SK-N-SH (cell line): ENCODE measurements at regions not wholly inside any gene's neighbourhood (a gene's known extent, or its start where the extent isn't known, plus 50 kb on each side); places are given as distances from the start of the nearest gene placed in this dataset.

Source experiments
- CTCF ChIA-PET: fragments of 300-600, 350-600 bp; formaldehyde crosslinking; extraction: SDS; loops from one replicate; lab custom pipeline; 2021; lab: Yijun Ruan, JAX
- POLR2A ChIA-PET: fragments of 350-600 bp; sonication (Branson Sonifier 250); formaldehyde crosslinking; extraction: SDS; loops from one replicate; lab custom pipeline; 2020; ENCODE audit warnings: antibody characterized with exemption, inconsistent platforms; lab: Yijun Ruan, JAX
- DNase-seq: peaks from one replicate; pipeline ENCODE4 v3.0.0; 2012
- H2AFZ ChIP-seq: fragments of 200-600 bp; sonication (generic); 2 replicates; pipeline ENCODE4 v1.8.1; 2016; ENCODE audit warnings: antibody characterized with exemption, mild to moderate bottlenecking, low read depth
- H3F3A ChIP-seq: fragments of 200-600 bp; sonication (generic); replicated peaks from 2 replicates; pipeline ENCODE3; 2016; ENCODE audit warnings: antibody characterized with exemption, mild to moderate bottlenecking; ENCODE audit not compliant: insufficient read depth
- H3K27ac ChIP-seq, 2 experiments: fragments of 200-500 bp in 1 of 2; fragments of 200-600 bp in 1 of 2; sonication (Bioruptor generic) in 1 of 2; sonication (generic), shearing (Covaris generic) in 1 of 2; 2 replicates each; pipeline versions ENCODE4 v1.5.1 to v1.6.1; 2014 to 2016; ENCODE audit warnings: low read depth in 2 of 2, inconsistent platforms in 1 of 2, low read length in 1 of 2, mild to moderate bottlenecking in 1 of 2, mixed read lengths in 1 of 2
- H3K27me3 ChIP-seq: fragments of 200-600 bp; sonication (generic), shearing (Covaris generic); 2 replicates; pipeline ENCODE4 v1.6.1; 2016; ENCODE audit warnings: mixed run types; ENCODE audit not compliant: insufficient read depth
- H3K36me3 ChIP-seq, 2 experiments: fragments of 200-500 bp in 1 of 2; fragments of 200-600 bp in 1 of 2; sonication (Bioruptor generic) in 1 of 2; sonication (generic) in 1 of 2; replicated peaks in 1 of 2; 2 replicates each; pipeline versions ENCODE3 to v1.5.1; 2014 to 2016; ENCODE audit warnings: low read length in 1 of 2, mild to moderate bottlenecking in 1 of 2; ENCODE audit not compliant: insufficient read depth in 2 of 2, control insufficient read depth in 1 of 2
- H3K4me1 ChIP-seq, 2 experiments: fragments of 200-500 bp in 1 of 2; fragments of 200-600 bp in 1 of 2; sonication (Bioruptor generic) in 1 of 2; sonication (generic), shearing (Covaris generic) in 1 of 2; 2 replicates each; pipeline versions ENCODE4 v1.5.1 to v1.6.1; 2014 to 2016; ENCODE audit warnings: low read depth in 1 of 2, low read length in 1 of 2, mixed run types in 1 of 2; ENCODE audit not compliant: insufficient read depth in 2 of 2, control insufficient read depth in 1 of 2
- H3K4me2 ChIP-seq: fragments of 200-600 bp; sonication (generic), shearing (Covaris generic); 2 replicates; pipeline ENCODE4 v1.6.1; 2017; ENCODE audit warnings: mixed run types
- H3K4me3 ChIP-seq, 2 experiments: fragments of 200-500 bp in 1 of 2; fragments of 200-600 bp in 1 of 2; sonication (Bioruptor generic) in 1 of 2; sonication (generic), shearing (Covaris generic) in 1 of 2; 2 replicates each; pipeline versions ENCODE4 v1.5.1 to v1.8.1; 2014 to 2016; ENCODE audit warnings: low read depth in 2 of 2, inconsistent platforms in 1 of 2, low read length in 1 of 2, mild to moderate bottlenecking in 1 of 2, mixed read lengths in 1 of 2, moderate library complexity in 1 of 2
- H3K79me2 ChIP-seq: fragments of 200-600 bp; sonication (generic); 2 replicates; pipeline ENCODE4 v1.8.1; 2017; ENCODE audit warnings: mild to moderate bottlenecking; ENCODE audit not compliant: insufficient read depth
- H3K9ac ChIP-seq: fragments of 200-600 bp; sonication (generic); 2 replicates; pipeline ENCODE4 v1.6.1; 2017; ENCODE audit warnings: mixed run types
- H3K9me2 ChIP-seq: fragments of 200-600 bp; sonication (generic); 2 replicates; pipeline ENCODE4 v1.6.1; 2017; ENCODE audit warnings: mixed run types
- H3K9me3 ChIP-seq: fragments of 200-600 bp; sonication (generic); 2 replicates; pipeline ENCODE4 v1.6.1; 2017; ENCODE audit warnings: mixed run types, mild to moderate bottlenecking, moderate library complexity
- H4K20me1 ChIP-seq: fragments of 200-600 bp; sonication (generic); 2 replicates; pipeline ENCODE4 v1.6.1; 2017; ENCODE audit warnings: mild to moderate bottlenecking, mixed run types; ENCODE audit not compliant: insufficient read depth
- CHD2 ChIP-seq: fragments of 150-350 bp; IDR thresholded peaks from 2 replicates; pipeline ENCODE4 v1.6.1; 2018; ENCODE audit warnings: low read length; ENCODE audit not compliant: partially characterized antibody
- ELF1 ChIP-seq: IDR thresholded peaks from 2 replicates; pipeline ENCODE4 v1.4.0; 2012
- EP300 ChIP-seq, 2 experiments: IDR thresholded peaks; 2 replicates each; pipeline versions ENCODE4 v1.4.0 to v1.6.1; 2012; ENCODE audit warnings: borderline replicate concordance in 1 of 2, low read depth in 1 of 2, low read length in 1 of 2
- EZH2phosphoT487 ChIP-seq: fragments of 200-600 bp; sonication (generic); IDR thresholded peaks from 2 replicates; pipeline ENCODE4 v1.6.1; 2017; ENCODE audit warnings: low read depth, mixed run types, mild to moderate bottlenecking, antibody characterized with exemption, moderate library complexity, borderline replicate concordance
- FOSL2 ChIP-seq: IDR thresholded peaks from 2 replicates; pipeline ENCODE4 v1.4.0; 2012; ENCODE audit warnings: low read depth, mild to moderate bottlenecking, moderate library complexity, borderline replicate concordance
- FOXJ3 ChIP-seq: sonication (generic); formaldehyde crosslinking; IDR thresholded peaks from 2 replicates; pipeline ENCODE4 v1.5.1; 2020; ENCODE audit warnings: mild to moderate bottlenecking, missing genetic modification reagents
- FOXM1 ChIP-seq: IDR thresholded peaks from 2 replicates; pipeline ENCODE4 v1.4.0; 2012; ENCODE audit warnings: low read depth, mild to moderate bottlenecking
- GABPA ChIP-seq: IDR thresholded peaks from 2 replicates; pipeline ENCODE4 v1.4.0; 2012; ENCODE audit warnings: low read depth, mild to moderate bottlenecking
- GATA2 ChIP-seq: sonication (generic); formaldehyde crosslinking; IDR thresholded peaks from 2 replicates; pipeline ENCODE4 v1.5.0; 2020; ENCODE audit warnings: mild to moderate bottlenecking, missing genetic modification reagents
- IRF3 ChIP-seq: fragments of 150-350 bp; IDR thresholded peaks from 2 replicates; pipeline ENCODE4 v1.6.1; 2016; ENCODE audit warnings: mild to moderate bottlenecking, low read depth, low read length
- MAX ChIP-seq: IDR thresholded peaks from 2 replicates; pipeline ENCODE4 v1.4.0; 2012; ENCODE audit warnings: low read depth
- MXI1 ChIP-seq: IDR thresholded peaks from 2 replicates; pipeline ENCODE4 v1.6.1; 2012; ENCODE audit warnings: mild to moderate bottlenecking, low read depth, low read length, improper control_type of control experiment
- PBX3 ChIP-seq: IDR thresholded peaks from 2 replicates; pipeline ENCODE4; 2012
- RAD21 ChIP-seq: IDR thresholded peaks from 2 replicates; pipeline ENCODE4 v1.6.1; 2012; ENCODE audit warnings: mild to moderate bottlenecking, low read length
- REST ChIP-seq: IDR thresholded peaks from 2 replicates; pipeline ENCODE4 v1.6.1; 2012; ENCODE audit warnings: mild to moderate bottlenecking, low read depth, low read length, moderate library complexity
- RFX5 ChIP-seq: IDR thresholded peaks from 2 replicates; pipeline ENCODE4 v1.6.1; 2012; ENCODE audit warnings: mild to moderate bottlenecking, improper control_type of control experiment, low read length
- RXRA ChIP-seq: IDR thresholded peaks from 2 replicates; pipeline ENCODE4 v1.4.0; 2012; ENCODE audit warnings: low read depth, mild to moderate bottlenecking, borderline replicate concordance
- SIN3A ChIP-seq: IDR thresholded peaks from 2 replicates; pipeline ENCODE4 v1.6.1; 2012; ENCODE audit warnings: low read depth, mild to moderate bottlenecking, low read length, moderate library complexity, borderline replicate concordance
- SMC3 ChIP-seq: IDR thresholded peaks from 2 replicates; pipeline ENCODE4 v1.6.1; 2012; ENCODE audit warnings: low read depth, low read length, improper control_type of control experiment
- TCF12 ChIP-seq: IDR thresholded peaks from 2 replicates; pipeline ENCODE4 v1.4.0; 2012
- USF1 ChIP-seq: IDR thresholded peaks from 2 replicates; pipeline ENCODE4 v1.4.0; 2012; ENCODE audit warnings: low read depth, borderline replicate concordance
- YY1 ChIP-seq: IDR thresholded peaks from 2 replicates; pipeline ENCODE4 v1.4.0; 2012; ENCODE audit warnings: low read depth, mild to moderate bottlenecking
- whole genome bisulfite sequencing: methylation state at CpG from one replicate; pipeline ENCODE4 v1.1.6; 2017; ENCODE audit warnings: low lambda C conversion rate; 5-methylcytosine and 5-hydroxymethylcytosine counted together

GRCh38 chr14:62455446-62455845 lies 589.8 kb downstream of the KCNH5 start (continued):
- TF ChIP-seq GATA2 (CRISPR knock-in tag), result no peak
- TF ChIP-seq USF1, result no peak
- no peak for TF ChIP-seq FOSL2
- TF ChIP-seq MXI1, result no peak
- TF ChIP-seq CHD2, result no peak
- TF ChIP-seq YY1, result no peak

- H3K79me2 ChIP-seq, result no peaks in the 10 kb centered on the region
- no peaks in the 10 kb centered on the region for H3F3A ChIP-seq
- POLR2A ChIA-PET, result no interaction called here
- H3K9me2 ChIP-seq, result no peaks in the 10 kb centered on the region
- DNase-seq, result no peak
- no peak overlapping the region for H3K4me3 ChIP-seq
- under 1% methylated on average over 4 of the region's 4 CpGs for WGBS
- H3K4me1 ChIP-seq, result no peaks in the 10 kb centered on the region
- H3K27ac ChIP-seq, result no peak overlapping the region
- H3K27me3 ChIP-seq, result no peaks in the 10 kb centered on the region
- no peaks in the 10 kb centered on the region for H3K36me3 ChIP-seq
- no peak for TF ChIP-seq RFX5
- no peak for TF ChIP-seq USF1
- TF ChIP-seq RXRA, result no peak
- TF ChIP-seq MAX, result no peak
- no peak for TF ChIP-seq ELF1
- no peak for TF ChIP-seq REST
- TF ChIP-seq GABPA, result no peak
- no peak for TF ChIP-seq CHD2
- no peak for TF ChIP-seq SIN3A
- no peak for TF ChIP-seq EZH2phosphoT487
- TF ChIP-seq PBX3, result no peak
- no peak for TF ChIP-seq SMC3
- no peak for TF ChIP-seq FOXM1
- TF ChIP-seq EP300 (IDR thresholded peaks at IDR 0.05; ENCODE audit: borderline replicate concordance in 1 of 2, low read depth in 1 of 2, low read length in 1 of 2), result no peak
- no peak for TF ChIP-seq RAD21
- TF ChIP-seq GATA2 (CRISPR knock-in tag), result no peak
- no peak for TF ChIP-seq FOXJ3 (CRISPR knock-in tag)
- no peak for TF ChIP-seq FOSL2
- no peak for TF ChIP-seq IRF3
- TF ChIP-seq TCF12, result no peak
- H3K9ac ChIP-seq, result no peak overlapping the region
- no peaks in the 10 kb centered on the region for H4K20me1 ChIP-seq
- H2AFZ ChIP-seq, result no peak overlapping the region
- CTCF ChIA-PET, result no interaction called here
- H3K4me2 ChIP-seq, result no peak overlapping the region
- H3K9me3 ChIP-seq, result no peaks in the 10 kb centered on the region
Measured at GRCh38 chr14:62462988-62463387, 582.3 kb downstream of the KCNH5 start.
